Loucy (cell line): ENCODE measurements at regions not wholly inside any gene's neighbourhood (a gene's known extent, or its start where the extent isn't known, plus 50 kb on each side); places are given as distances from the start of the nearest gene placed in this dataset.

Experiments used
- H2AFZ ChIP-seq: fragments of 200-600 bp; sonication (generic); 2 replicates; pipeline ENCODE4 v1.6.0; 2016; ENCODE audit warnings: antibody characterized with exemption, mild to moderate bottlenecking, low read length, moderate library complexity
- H3F3A ChIP-seq: fragments of 200-600 bp; 2 replicates; pipeline ENCODE4 v1.6.0; 2016; ENCODE audit warnings: antibody characterized with exemption, low read depth, mild to moderate bottlenecking
- H3K27me3 ChIP-seq: fragments of 200-600 bp; sonication (generic); 2 replicates; pipeline ENCODE4 v1.6.1; 2014; ENCODE audit warnings: low read length, mild to moderate bottlenecking; ENCODE audit not compliant: insufficient read depth, poor library complexity, severe bottlenecking
- H3K36me3 ChIP-seq: fragments of 200-600 bp; sonication (generic); 2 replicates; pipeline ENCODE4 v1.6.1; 2016; ENCODE audit warnings: low read length; ENCODE audit not compliant: insufficient read depth
- H3K4me1 ChIP-seq: fragments of 200-600 bp; sonication (generic); 2 replicates; pipeline ENCODE4 v1.5.1; 2014; ENCODE audit warnings: low read length, mild to moderate bottlenecking; ENCODE audit not compliant: insufficient read depth, poor library complexity, severe bottlenecking
- H3K4me2 ChIP-seq: fragments of 200-600 bp; sonication (generic); 2 replicates; pipeline ENCODE4 v1.6.0; 2014; ENCODE audit warnings: antibody characterized with exemption, low read length, low read depth, mild to moderate bottlenecking; ENCODE audit not compliant: poor library complexity, severe bottlenecking
- H3K4me3 ChIP-seq: fragments of 200-600 bp; sonication (generic); 2 replicates; pipeline ENCODE4 v1.5.1; 2014; ENCODE audit warnings: low read length, mild to moderate bottlenecking, mixed read lengths; ENCODE audit not compliant: poor library complexity, severe bottlenecking
- H3K79me2 ChIP-seq: fragments of 200-600 bp; sonication (generic); 2 replicates; pipeline ENCODE4 v1.6.1; 2014; ENCODE audit warnings: low read length; ENCODE audit not compliant: insufficient read depth
- H3K9ac ChIP-seq: fragments of 200-600 bp; sonication (generic); 2 replicates; pipeline ENCODE4 v1.6.0; 2014; ENCODE audit warnings: mild to moderate bottlenecking, low read depth, low read length, moderate library complexity; ENCODE audit not compliant: poor library complexity, severe bottlenecking
- H3K9me2 ChIP-seq: fragments of 200-600 bp; sonication (generic); replicated peaks from 2 replicates; pipeline ENCODE4 v1.6.1; 2016; ENCODE audit warnings: low read depth, low read length, mixed read lengths
- H3K9me3 ChIP-seq: fragments of 200-600 bp; sonication (generic); 2 replicates; pipeline ENCODE4 v1.6.1; 2014; ENCODE audit warnings: mild to moderate bottlenecking, antibody characterized with exemption, low read length, low read depth; ENCODE audit not compliant: insufficient read depth
- H4K20me1 ChIP-seq: fragments of 200-600 bp; sonication (generic); 2 replicates; pipeline ENCODE4 v1.6.0; 2014; ENCODE audit warnings: antibody characterized with exemption, low read length, mild to moderate bottlenecking; ENCODE audit not compliant: insufficient read depth, poor library complexity, severe bottlenecking
- EZH2phosphoT487 ChIP-seq: fragments of 200-600 bp; IDR thresholded peaks from 2 replicates; pipeline ENCODE4 v1.6.1; 2018; ENCODE audit warnings: antibody characterized with exemption, mild to moderate bottlenecking, moderate library complexity, borderline replicate concordance
- TF ChIP-seq, protein P1 (sequence below): fragments of 200-600 bp; sonication (generic); conservative IDR thresholded peaks from 2 replicates; pipeline ENCODE4 v1.5.1; 2014; ENCODE audit warnings: mild to moderate bottlenecking, antibody characterized with exemption, low read length

GRCh38 chr7:72490301-72490700, 78.2 kb upstream of the CALN1 start:
- no peaks in the 10 kb centered on the region for H3K79me2 ChIP-seq
- no peaks in the 10 kb centered on the region for H3K9me3 ChIP-seq
- no peaks in the 10 kb centered on the region for H4K20me1 ChIP-seq
- no peaks in the 10 kb centered on the region for H3F3A ChIP-seq
- no peak overlapping the region for H2AFZ ChIP-seq
- H3K4me3 ChIP-seq: no peak overlapping the region
- TF ChIP-seq, protein P1, sequence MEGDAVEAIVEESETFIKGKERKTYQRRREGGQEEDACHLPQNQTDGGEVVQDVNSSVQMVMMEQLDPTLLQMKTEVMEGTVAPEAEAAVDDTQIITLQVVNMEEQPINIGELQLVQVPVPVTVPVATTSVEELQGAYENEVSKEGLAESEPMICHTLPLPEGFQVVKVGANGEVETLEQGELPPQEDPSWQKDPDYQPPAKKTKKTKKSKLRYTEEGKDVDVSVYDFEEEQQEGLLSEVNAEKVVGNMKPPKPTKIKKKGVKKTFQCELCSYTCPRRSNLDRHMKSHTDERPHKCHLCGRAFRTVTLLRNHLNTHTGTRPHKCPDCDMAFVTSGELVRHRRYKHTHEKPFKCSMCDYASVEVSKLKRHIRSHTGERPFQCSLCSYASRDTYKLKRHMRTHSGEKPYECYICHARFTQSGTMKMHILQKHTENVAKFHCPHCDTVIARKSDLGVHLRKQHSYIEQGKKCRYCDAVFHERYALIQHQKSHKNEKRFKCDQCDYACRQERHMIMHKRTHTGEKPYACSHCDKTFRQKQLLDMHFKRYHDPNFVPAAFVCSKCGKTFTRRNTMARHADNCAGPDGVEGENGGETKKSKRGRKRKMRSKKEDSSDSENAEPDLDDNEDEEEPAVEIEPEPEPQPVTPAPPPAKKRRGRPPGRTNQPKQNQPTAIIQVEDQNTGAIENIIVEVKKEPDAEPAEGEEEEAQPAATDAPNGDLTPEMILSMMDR: no peak
- TF ChIP-seq EZH2phosphoT487: no peak
- no peaks in the 10 kb centered on the region for H3K36me3 ChIP-seq
- H3K27me3 ChIP-seq: no peaks in the 10 kb centered on the region
- no peaks in the 10 kb centered on the region for H3K4me1 ChIP-seq
- H3K9ac ChIP-seq: no peak overlapping the region
- H3K4me2 ChIP-seq: no peak overlapping the region
- H3K9me2 ChIP-seq: no peaks in the 10 kb centered on the region

DNA sequence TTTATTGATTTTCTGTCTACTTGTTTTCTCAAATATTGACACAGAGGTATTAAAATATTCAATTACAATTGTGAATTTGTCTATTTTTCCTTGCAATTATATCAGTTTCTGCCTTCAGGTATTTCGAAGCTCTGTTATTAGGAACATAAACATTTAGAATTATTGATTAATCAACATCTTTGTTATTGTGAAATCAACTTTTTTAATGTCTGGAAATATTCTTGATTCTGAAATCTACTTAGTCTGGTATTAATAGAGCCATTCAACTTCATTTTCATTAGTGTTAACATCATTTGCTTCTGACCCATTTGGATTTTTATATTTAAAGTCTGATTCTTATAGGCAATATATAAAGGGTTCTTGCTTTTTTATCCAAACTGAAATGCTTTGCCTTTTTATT, 69.8 kb upstream of the CALN1 start:
- H3K36me3 ChIP-seq: no peaks in the 10 kb centered on the region
- H3K9ac ChIP-seq: no peak overlapping the region
- no peaks in the 10 kb centered on the region for H3K9me2 ChIP-seq
- no peaks in the 10 kb centered on the region for H3K27me3 ChIP-seq
- H4K20me1 ChIP-seq: no peaks in the 10 kb centered on the region
- H3K4me3 ChIP-seq: no peak overlapping the region
- H3F3A ChIP-seq: no peaks in the 10 kb centered on the region
- no peak overlapping the region for H3K4me2 ChIP-seq
- no peaks in the 10 kb centered on the region for H3K9me3 ChIP-seq
- no peak overlapping the region for H2AFZ ChIP-seq
- H3K79me2 ChIP-seq: no peaks in the 10 kb centered on the region
- no peak for TF ChIP-seq EZH2phosphoT487
- TF ChIP-seq, protein P1: no peak
- H3K4me1 ChIP-seq: no peaks in the 10 kb centered on the region

DNA sequence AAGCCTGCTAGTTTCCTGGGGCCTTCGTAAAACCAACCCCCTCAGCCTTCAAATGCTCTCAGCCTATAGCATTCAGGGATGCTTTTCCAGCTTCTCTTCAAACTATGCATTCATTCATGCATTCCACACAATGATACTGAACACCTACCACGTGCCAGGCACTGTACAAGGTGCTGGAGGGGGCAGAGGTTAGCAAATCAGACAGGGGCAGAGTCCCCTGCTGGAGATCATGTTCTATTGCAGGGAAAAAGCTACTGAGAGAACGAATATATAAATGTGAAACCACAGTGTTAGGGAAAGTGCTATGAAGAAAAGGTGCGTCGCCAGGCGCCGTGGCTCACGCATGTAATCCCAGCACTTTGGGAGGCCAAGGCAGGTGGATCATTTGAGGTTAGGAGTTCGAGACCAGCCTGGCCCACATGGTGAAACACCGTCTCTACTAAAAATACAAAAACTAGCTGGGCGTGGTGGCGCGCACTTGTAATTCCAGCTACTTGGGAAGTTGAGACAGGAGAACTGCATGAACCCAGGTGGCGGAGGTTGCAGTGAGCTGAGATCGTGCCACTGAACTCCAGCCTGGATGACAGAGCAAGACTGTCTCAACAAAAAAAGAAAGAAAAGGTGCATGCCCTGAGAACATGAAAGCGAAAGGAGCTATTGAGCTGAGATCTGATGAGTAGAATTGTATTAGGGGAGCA, 64.6 kb upstream of the CALN1 start:
- Histone ChIP-seq H3K79me2 (no peaks in the 10 kb centered on the region), H3K9ac (no peak overlapping the region), H2AFZ (no peak overlapping the region), H3K27me3 (no peaks in the 10 kb centered on the region), H3F3A (no peaks in the 10 kb centered on the region), H3K4me1 (no peaks in the 10 kb centered on the region), H4K20me1 (no peaks in the 10 kb centered on the region), H3K36me3 (no peaks in the 10 kb centered on the region), H3K9me3 (no peaks in the 10 kb centered on the region), H3K4me3 (no peak overlapping the region), H3K9me2 (no peaks in the 10 kb centered on the region), H3K4me2 (no peak overlapping the region)
- TF ChIP-seq, protein P1: 0 out of 2 replicates have a peak, but pooled peaks have one; percentile 9
- TF ChIP-seq EZH2phosphoT487: no peak
